HG02938 (cell line): ENCODE measurements at regions not wholly inside any gene's neighbourhood (a gene's known extent, or its start where the extent isn't known, plus 50 kb on each side); places are given as distances from the start of the nearest gene placed in this dataset.

Experiments
- ATAC-seq: cut with Tn5 transposase; IDR thresholded peaks from one replicate; pipeline ENCODE4 v1.9.1; 2021; ENCODE audit warnings: mild to moderate bottlenecking, moderate library complexity; ENCODE audit not compliant: unreplicated experiment

DNA sequence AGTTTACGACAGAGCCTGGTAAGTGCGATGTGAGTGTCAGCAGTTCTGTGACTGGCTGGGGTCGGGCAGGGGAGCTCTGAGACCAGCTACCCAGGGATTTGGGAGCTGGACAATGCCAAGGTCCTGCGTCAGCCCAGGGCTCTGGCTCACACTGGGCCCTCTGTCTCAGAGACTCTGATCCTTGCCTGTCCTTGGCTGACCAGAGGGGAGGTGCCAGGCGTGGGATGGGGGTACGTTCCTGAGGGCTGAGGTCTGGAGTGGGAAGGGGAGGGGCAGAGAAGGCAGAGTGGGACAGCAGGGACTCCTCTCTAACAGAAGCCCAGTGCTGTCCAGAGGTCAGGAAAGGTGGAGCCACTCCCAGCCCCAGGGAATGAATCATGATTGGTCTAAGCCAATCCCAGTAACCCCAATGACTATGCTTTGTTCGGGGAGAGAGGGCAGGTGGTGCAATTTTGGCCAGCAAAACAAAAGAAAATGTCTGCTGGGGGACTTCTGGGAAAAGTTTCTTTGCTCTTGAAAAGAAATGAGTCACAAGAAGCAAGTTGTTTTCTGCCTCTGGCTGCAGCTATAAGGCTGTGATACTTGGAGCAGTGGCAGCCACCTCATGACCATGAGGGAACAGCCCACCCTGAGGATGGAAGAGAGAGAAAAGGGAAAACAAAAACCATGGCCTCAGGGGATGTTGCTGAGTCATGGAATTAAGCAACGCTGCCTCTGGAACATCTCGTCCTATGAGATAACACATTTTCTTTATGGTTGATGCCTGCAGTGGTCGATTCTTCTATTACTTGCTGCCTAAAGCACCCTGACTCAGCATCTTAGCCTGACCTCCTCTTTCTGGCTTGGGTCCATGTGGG lies 108.3 kb downstream of the CHST1 start:
- ATAC-seq = no peak

DNA sequence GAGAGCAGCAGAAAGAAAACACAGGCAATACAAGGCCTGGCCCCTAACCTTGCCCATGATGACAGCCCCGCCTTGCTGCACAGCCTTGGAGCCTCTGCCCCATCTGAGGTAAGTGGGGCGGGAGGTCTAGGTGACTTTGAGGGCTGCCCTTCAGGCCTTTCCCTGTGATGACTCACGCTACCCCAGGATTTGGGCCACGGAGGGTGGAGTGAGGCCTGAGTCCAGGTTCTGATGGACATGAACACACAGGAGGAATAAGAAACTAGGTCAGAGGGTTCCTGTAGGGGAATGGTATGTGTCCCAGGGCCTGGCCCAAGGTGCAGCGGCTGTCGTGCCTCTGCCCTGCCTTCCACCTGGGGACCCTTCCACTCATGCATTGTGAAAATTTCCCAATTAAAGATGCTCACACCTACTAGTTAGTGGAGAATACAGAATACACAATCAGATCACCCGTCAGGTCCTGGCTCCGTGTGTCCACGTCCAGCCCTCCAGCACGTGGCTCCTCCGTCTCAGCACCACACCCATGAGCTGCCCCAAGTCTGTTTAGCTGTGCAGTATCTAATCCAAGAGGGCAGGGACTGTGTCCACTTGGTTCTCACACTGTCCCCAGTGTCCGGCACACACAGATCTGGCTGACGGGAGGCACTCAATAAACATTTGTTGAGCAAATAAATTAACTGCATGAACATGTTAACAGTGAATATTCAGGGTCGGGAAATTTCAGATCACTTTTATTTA lies 111.0 kb downstream of the CHST1 start:
- ATAC-seq = no peak

DNA sequence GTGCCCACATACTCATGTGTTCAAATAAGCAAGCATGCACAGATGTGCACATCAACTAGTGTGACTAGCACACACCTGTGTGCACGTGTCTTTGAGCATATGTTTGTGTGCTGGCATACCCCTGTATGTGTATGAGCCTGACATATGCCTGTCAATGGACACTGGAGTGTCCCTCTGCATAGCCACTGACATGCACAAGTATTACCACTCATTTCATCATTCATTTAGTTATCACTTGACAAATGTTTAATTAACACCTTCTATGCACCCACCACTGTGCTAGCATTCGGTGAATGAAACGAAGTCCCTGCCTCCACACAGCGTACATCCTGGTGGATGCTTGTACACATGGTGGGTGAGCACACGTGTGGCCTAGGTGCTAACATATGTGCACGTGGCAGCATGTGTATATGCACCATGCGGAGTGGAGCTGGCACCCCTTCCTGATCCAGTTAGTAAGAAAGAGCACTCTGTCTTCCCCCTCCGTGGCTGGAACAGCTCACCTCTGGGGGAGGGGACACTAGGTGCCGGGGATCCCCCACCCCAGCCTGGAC lies 112.0 kb downstream of the CHST1 start:
- ATAC-seq = no peak

DNA sequence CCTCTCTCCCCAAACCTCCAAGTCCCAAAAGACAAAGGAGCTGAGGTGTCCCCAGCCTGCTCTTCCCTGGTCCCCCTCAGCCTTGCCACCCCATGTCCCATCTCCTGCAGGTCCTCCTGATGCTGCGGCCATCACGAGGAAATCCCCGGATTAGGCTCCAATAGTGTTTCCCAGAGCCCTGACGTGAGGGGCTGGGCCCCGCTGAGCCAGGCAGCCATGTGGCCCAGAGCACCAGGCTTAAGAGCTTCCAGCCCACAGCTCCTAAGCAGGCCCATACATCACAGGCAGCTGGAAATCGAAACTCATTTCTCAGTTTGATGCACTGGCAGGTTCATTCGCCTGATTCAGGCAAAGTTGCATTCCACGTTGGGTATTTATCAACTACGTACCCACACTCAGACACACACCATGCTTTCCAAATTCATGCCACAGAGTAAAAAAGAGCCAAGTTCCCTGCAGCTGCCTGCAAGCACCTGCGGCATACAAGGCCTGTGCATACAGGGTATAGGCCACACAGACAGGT lies 114.2 kb downstream of the CHST1 start:
- ATAC-seq = no peak

DNA sequence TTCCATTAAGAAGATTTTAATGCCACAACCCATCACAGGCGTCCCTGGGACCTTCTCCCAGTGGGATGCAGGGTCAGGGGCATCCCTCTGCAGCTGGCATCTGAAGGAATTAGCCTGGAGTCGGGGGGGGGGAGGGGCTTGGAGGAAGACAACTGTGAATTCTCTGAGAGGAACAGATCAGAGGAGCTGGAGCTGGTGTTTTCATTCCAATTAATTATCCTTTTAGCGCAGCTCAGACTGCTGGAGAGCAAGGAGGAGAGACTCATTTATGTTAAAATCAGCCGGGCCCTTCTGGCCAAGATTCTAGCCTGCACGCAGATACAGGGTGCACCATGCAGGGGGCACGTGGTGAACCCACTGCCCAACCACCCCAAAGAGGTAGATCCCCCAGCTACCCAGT lies 116.2 kb downstream of the CHST1 start:
- no peak for ATAC-seq

DNA sequence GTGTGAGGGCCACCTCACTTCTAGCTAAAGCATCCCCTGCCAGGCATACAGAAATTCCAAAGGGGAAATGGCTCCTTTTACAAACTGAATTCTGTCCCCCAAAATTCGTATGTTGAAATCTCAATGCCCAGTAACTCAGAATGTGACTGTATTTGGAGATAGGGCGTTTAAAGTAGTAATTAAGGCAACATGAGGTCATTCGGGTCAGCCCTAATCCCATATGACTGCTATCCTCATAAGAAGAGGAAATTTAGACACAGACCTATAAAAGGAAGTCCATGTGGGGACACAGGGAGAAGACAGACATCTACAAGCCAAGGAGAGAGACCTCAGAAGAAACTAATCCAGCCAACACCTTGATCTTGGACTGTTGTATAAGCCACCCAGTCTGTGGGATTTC lies 119.1 kb downstream of the CHST1 start:
- ATAC-seq = no peak

DNA sequence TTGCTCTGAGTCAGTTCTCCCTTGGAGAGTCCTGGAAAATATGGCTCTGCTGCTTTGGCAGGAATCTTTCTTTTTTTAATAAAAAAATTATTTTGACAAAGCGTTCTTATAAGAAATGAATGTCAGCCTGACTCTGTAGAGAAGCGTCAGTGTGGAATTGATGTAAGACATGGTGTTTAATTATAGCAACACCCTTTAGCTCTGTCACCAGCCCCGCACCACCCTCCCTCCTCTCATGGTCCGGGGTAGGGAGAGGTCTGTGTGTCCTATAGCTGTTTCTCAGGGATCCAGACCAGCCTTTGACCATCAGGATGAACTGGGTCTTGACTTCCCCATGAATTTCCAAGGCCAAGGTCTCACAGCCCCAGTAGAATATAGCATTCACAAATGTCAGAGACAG lies 120.6 kb downstream of the CHST1 start:
- ATAC-seq = no peak

DNA sequence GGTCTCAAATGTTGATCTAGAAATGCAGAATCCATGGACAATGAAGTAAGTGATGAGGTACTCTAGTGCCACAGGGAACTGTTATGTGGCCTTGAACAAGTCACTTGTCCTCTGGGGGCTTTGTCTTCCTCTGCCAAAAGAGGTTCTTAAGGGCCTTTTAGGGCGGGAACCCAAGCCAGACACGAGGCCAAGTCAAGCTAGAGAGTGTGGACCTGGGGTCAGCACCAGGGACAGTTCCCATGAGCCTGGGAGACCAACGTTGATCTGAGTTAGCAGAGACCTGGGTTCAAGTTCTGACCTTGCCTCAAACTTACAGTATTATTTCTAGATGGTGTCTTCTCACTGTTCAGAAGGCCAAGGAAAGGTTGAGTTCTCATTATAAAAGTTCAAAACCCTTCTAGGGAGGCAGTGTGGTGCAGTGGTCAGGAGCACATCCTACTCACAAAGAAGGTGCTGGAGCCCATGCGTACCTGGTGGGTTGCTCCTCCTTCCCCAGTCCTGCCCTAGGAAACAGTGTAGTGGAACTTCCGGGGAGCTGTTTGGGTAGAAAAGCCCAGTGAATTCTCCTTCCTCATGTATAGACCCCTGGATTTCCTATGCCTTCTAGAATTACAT lies 121.5 kb downstream of the CHST1 start:
- ATAC-seq = no peak

DNA sequence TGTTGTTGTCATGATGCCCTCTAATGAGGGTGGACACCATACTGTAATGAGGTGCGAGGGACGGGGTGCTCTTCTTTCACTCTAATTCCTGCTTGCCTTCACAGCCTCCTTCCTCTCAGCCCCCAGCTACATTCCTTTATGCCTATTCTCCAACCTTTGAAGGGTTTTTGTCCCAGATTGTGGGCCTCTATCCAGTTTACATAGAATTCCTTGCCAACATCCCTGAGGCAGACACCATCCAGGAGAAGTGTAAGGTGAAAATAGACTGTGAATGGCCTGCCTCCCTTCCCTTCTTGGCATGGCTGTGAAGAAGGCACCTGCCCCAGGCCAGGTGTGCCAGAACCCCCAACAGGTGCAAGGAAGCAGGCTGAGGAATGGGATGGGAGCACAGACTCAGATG lies 122.3 kb downstream of the CHST1 start:
- ATAC-seq = no peak

DNA sequence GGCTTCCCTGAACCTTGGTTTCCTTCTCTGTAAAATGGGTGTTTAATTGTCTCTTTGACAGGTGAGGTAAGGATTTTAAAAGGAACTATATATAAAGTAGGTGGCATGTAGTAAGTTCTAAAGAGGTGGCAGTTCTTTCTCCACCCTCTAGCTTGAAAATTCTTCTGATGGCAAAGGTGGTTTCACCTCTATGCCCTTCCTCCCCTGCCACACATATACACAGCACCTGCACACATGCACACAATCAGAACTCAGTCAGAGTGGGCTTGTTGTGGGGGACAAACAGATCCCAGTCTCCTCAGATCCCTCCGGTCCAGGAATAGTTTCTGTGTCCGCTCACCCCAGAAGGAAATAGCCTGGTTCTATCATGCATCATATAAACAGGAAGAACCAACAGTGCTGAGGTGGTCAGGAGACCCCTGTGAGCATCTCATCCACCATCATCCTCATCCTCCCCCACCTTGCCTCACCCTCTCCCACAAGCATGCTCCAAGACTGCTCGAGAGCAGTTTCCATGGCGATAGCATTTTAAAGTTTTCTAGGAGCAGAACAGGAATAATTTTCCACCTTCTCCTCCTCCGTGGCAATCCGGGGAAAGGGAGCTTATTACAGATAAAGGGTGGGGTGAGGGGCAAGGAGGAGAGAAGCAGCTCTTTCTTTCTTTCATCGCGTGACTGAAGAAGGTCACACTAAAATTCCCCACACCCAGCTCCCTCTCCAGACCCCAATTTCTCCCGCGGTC lies 123.6 kb downstream of the CHST1 start:
- ATAC-seq = no peak

DNA sequence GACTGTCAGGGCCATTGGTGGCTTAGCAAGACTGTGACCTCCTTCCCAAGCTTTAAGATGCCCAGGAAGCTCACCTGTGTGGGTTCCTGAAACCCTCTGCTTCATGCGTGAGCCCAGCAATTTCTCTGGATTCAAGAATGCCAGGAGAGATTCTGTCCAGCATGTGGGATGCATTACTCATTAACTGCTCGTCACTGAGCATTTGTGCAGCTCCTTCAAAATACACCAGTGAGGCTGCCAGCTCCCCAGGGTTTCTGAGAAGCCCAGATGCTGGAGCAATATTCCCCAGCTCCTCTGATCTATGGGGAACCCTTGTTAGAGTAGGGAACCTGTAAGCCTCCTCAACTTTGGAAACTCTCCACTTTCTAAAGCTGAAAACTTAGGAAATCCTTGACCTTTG lies 126.5 kb downstream of the CHST1 start:
- ATAC-seq = no peak

DNA sequence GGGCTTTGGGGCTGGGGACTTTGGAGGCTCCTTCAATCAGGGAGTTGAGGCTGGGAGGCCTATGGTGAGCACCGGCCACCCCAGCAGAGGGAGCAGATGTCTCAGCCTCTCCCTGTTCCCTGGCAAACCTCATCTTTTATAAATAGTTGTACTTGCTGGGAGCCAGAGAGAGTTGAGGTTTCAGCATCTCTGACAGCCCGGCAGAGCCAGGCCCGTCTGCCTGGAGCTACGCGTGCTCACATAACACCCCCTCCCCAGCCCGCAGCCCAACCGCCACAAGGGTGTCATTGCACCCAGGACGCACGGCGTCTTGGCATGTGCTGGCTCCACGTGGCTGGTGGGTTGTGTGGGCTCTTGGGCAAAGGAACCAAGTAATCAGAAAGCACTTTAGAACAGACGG lies 127.1 kb downstream of the CHST1 start:
- no peak for ATAC-seq

DNA sequence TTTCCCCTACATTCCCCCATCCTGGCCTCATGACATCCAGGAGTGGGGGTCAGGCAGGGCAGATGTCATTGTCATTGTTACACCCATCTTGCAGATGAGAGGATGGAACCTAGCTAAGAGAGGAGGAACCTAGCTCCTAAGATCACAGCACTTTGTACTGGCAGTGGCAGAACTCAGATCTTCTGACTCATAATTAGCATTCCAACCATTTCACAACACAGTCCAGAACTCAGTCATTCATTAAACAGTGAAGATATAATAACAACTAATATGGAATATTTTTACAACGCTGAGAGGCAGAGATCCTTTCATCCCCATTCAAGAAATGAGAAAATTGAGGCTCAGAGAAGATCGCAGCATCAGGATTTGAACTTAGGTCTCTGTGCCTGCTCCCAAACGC lies 127.8 kb downstream of the CHST1 start:
- ATAC-seq = no peak

DNA sequence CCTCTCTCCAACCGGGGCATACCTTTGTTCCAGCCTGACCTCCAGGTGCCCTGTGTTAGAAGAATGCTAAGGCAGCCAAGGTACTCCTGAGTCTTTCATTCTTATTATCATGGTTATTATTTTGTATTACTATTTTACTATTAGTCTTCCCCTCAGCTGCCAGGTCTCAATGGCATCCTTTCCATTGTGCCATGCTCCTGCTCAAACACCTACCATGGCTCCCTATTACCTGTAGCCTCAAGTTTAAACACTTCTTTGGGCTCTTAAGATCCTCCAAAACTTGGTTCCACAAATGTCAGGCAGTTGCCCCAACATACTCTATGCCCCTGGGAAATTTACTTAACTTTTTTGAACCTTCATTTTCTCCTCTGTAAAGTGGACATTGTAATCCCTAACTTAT lies 130.4 kb downstream of the CHST1 start:
- no peak for ATAC-seq

DNA sequence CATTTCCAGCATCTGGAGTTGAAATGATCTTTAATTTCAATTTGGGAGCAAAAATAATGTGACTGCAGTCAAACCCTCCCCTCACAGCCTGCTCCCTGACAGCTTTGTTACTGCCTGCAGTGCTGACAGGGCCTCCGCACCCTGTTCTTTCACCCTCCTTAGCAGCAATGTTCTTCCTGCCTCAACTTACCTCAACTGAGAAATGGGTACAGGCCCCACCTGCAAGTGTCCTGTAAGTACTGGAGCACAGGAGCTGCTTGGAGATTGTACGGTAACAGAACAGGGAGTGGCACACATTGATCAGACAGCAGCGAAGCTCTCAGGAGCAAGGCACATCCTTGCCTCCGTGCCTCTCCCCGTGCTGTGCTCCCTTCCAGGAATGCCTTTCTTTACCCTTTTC lies 131.3 kb downstream of the CHST1 start:
- ATAC-seq = no peak

DNA sequence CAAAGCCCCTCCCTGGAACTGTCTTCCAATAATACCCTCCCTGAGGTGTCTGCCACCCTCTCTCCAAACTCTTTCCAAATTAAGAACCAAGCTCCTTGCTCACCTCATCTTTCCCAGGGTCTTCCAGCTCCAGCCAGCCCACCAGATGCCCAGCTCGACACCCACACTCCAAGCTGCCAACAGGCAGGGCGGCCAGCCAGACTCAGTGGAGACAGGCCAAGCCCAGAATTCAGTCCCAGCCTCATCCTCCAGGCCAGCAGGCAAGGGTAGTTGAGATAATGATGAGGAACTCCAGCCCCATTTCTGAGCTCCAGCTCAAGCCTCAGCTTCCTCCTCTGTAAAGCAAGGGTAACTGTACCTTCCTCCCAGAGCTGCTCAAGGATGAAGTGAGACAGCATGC lies 132.9 kb downstream of the CHST1 start:
- ATAC-seq = no peak

DNA sequence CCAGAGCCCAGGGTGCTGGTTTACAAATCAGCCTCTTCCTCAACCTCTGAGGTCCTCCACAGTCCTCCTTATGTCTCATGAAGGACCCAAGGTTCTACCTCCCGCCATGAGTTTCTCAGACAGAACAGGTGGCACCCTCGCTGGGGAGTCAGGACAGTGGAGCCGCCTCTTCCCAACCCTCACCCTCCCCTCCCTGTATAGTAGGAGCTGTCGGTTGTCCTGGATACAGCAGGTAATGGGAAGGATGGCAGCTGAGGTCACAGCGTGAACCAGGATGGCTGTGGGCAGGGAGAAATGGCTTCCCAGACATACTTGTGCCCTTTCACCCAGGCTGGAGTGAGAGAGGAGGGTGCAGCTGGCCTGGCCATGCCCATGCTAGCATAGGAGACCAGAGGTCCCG lies 134.6 kb downstream of the CHST1 start:
- no peak for ATAC-seq

DNA sequence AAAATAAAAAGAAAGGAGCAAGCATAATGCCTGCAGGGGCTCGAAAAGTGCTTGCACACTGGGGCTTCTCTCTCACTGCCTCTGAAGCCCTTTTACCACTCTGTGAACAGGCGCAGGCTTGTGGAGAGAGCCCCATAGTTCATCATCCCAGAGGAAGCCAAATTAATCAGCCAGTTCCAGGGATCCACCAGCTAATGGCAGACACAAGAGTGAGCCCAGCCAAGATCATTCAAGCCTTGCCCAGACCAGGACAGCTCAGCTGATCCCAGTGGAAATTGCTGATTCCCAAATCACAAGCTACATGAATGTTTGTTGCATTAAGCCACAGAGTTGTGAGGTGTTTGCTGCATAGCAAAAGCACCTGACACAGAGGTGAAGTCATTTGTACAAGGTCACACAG lies 135.3 kb downstream of the CHST1 start:
- ATAC-seq = no peak

DNA sequence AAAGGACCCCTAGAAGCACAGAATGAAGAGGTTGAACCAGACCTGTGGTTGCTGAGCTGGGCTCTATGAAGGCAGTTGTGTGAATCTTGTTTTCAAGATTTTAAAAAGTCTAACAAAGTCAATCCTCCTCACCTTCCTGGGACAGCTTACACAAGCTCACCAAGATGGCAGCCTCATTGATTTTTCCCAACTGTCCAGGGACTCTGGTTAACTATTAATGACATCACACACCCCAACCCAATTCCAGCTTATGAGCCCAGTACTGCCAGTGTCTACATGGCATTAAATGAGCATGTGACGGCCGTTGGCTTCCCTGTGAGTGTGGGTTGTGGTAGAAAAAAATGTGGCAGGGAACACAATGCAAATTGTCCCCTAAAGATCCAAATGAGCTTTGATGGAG lies 137.0 kb downstream of the CHST1 start:
- no peak for ATAC-seq

DNA sequence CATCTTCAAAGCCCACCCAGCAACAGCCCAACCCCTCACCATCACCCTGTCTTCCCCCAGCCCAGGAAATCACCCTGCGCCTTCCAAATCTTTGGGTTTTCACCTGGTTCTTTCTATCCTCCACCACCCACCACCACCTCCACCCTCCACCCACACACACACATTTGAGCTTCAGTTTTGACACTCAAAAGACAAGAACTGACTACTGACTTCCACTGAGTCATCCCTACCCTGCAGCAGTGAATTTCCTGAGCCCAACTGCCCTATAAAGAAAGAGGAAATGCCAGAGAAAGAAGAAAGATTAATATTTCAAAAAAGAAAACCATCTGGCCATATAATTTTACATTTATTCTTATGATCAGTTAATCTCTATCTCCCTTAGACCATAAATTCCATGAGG lies 137.5 kb downstream of the CHST1 start:
- ATAC-seq = no peak

DNA sequence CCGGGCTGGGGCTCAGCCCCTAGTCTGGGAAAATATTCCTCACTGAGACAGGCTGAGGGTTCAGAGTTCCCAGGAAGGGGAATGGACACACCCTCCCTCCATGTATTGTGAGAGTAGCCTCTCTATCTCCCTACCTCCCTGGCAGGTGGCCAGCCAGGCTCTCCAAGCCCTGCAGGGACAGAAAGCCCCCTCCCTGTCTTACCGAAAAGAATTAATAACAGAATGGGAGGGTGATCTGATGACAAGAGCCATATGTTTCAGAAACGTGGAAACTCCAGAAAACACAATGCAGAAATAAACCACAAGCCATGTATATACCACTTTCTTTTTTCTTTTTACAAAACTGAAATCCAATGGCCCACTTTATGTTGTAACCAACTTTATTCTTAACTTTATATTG lies 140.0 kb downstream of the CHST1 start:
- no peak for ATAC-seq
